CD4-positive, CD25-positive, alpha-beta regulatory T cell (primary cell): ENCODE measurements at regions not wholly inside any gene's neighbourhood (a gene's known extent, or its start where the extent isn't known, plus 50 kb on each side); places are given as distances from the start of the nearest gene placed in this dataset.

Source experiments
- ATAC-seq, 2 donors: fragments of 150-1000 bp; cut with Tn5 transposase; one replicate each; pipeline ENCODE4 v1.10.0; 2021; ENCODE audit warnings: low read depth in 2 of 2, moderate number of reproducible peaks in 2 of 2, moderate library complexity in 1 of 2
- DNase-seq, 3 donors: peaks; one replicate each; pipeline versions ENCODE4 v3.0.0 to v3.0.0-alpha.2; 2012 to 2022; ENCODE audit warnings: mixed read lengths in 1 of 3
- H3K27ac ChIP-seq: one replicate; pipeline ENCODE4 v1.7.0; 2013; ENCODE audit warnings: mild to moderate bottlenecking, low read length; ENCODE audit not compliant: insufficient read depth, poor library complexity, severe bottlenecking
- H3K27me3 ChIP-seq: one replicate; pipeline ENCODE4 v1.7.0; 2013; ENCODE audit warnings: low read length; ENCODE audit not compliant: control insufficient read depth, insufficient read depth
- H3K36me3 ChIP-seq: one replicate; pipeline ENCODE4 v1.7.0; 2013; ENCODE audit warnings: mild to moderate bottlenecking, low read length, moderate library complexity; ENCODE audit not compliant: control insufficient read depth, insufficient read depth
- H3K4me1 ChIP-seq: 2 replicates; pipeline ENCODE4 v1.7.0; 2013; ENCODE audit warnings: mild to moderate bottlenecking, low read length; ENCODE audit not compliant: insufficient read depth, control insufficient read depth, poor library complexity, severe bottlenecking
- H3K4me3 ChIP-seq: one replicate; pipeline ENCODE4 v1.7.0; 2013; ENCODE audit warnings: low read depth, mild to moderate bottlenecking, low read length, moderate library complexity
- H3K9me3 ChIP-seq, 2 experiments: 1 replicate in 1 of 2; 2 replicates in 1 of 2; pipeline ENCODE4 v1.7.0; 2013; ENCODE audit warnings: low read length in 2 of 2, mild to moderate bottlenecking in 1 of 2, moderate library complexity in 1 of 2; ENCODE audit not compliant: control insufficient read depth in 2 of 2
- H3K27ac Mint-ChIP-seq, 3 donors: one replicate each; pipeline ENCODE4 v1.8.0; 2020 to 2022; ENCODE audit warnings: mild to moderate bottlenecking in 3 of 3, mixed read lengths in 3 of 3, moderate library complexity in 2 of 3
- H3K27me3 Mint-ChIP-seq: one replicate; pipeline ENCODE4 v1.8.0; 2022; ENCODE audit warnings: mild to moderate bottlenecking, mixed read lengths
- H3K36me3 Mint-ChIP-seq: one replicate; pipeline ENCODE4 v1.8.0; 2020; ENCODE audit warnings: mixed read lengths
- H3K4me1 Mint-ChIP-seq, 4 donors: one replicate each; pipeline ENCODE4 v1.8.0; 2020 to 2022; ENCODE audit warnings: mixed read lengths in 4 of 4, mild to moderate bottlenecking in 1 of 4
- H3K4me3 Mint-ChIP-seq, 4 donors: one replicate each; pipeline ENCODE4 v1.8.0; 2020 to 2022; ENCODE audit warnings: mild to moderate bottlenecking in 4 of 4, mixed read lengths in 4 of 4, moderate library complexity in 3 of 4
- H3K9me3 Mint-ChIP-seq, 7 donors: one replicate each; pipeline ENCODE4 v1.8.0; 2020 to 2022; ENCODE audit warnings: mixed read lengths in 7 of 7, mild to moderate bottlenecking in 3 of 7, moderate library complexity in 2 of 7

GRCh38 chr6:40187535-40188144 is 253.4 kb upstream of the MOCS1 start:
- peaks cover 4 to 10% of the 10 kb centered on the region in 2 experiments for H3K9me3 ChIP-seq
- Mint-ChIP-seq H3K27ac (no peak overlapping the region), H3K4me1 (no peaks in the 10 kb centered on the region), H3K4me3 (no peak overlapping the region), H3K27me3 (no peaks in the 10 kb centered on the region), H3K36me3 (no peaks in the 10 kb centered on the region), H3K9me3 (peaks cover 0 to 20% (median 12%) of the 10 kb centered on the region in 7 donors)
- H3K4me1 ChIP-seq: no peaks in the 10 kb centered on the region
- no peak for DNase-seq
- no peaks in the 10 kb centered on the region for H3K36me3 ChIP-seq
- H3K4me3 ChIP-seq: no peak overlapping the region
- ATAC-seq: no peak
- H3K27ac ChIP-seq: no peak overlapping the region
- no peaks in the 10 kb centered on the region for H3K27me3 ChIP-seq

DNA sequence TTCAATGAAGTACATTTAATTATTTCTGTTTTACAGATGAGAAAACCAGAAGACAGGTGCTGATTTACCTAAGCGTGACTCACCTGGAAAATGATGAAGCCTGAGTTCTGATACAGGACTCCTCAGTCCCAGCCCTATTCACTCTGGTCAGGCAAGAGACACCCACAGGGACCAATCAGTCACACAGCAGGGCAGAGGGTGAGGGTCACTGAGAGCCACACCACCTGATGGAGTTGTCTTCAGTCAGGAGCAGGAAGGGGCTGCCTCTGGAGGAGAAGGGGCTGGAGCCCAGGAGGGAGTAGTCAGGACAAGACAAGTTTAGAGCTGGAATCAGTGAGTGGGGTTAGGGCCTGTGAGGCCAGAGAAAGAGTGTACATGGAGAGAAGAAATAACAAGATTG is 251.2 kb upstream of the MOCS1 start:
- Histone ChIP-seq H3K36me3 (no peaks in the 10 kb centered on the region), H3K27ac (no peak overlapping the region), H3K9me3 (peaks cover 4 to 10% of the 10 kb centered on the region in 2 experiments), H3K27me3 (no peaks in the 10 kb centered on the region), H3K4me1 (no peaks in the 10 kb centered on the region), H3K4me3 (no peak overlapping the region)
- DNase-seq (no peak), ATAC-seq (no peak)
- Mint-ChIP-seq H3K36me3 (no peaks in the 10 kb centered on the region), H3K4me1 (no peaks in the 10 kb centered on the region), H3K27ac (no peak overlapping the region), H3K9me3 (peaks cover 0 to 22% (median 12%) of the 10 kb centered on the region in 7 donors), H3K27me3 (peaks cover 5% of the 10 kb centered on the region), H3K4me3 (no peak overlapping the region)

DNA sequence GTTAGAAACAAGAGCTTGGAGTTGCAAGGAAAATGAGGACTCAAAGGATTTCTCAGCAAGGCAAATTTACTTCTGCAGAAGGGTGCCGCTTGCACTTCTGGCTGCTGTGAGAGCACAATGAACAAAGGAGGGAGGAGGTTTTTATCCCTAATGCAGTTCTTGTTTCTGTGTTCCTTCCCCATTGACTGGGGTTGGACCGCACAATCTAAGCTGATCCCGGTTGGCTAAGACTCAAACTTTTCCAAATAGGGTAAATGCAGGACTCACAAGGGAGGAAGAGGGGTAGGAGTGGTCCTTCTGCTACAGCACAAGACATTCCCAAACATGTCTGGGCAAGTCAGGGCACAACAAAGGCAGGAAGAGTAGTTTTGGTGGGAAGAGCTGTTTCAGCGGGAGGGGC is 249.6 kb upstream of the MOCS1 start:
- no peak overlapping the region for H3K4me3 Mint-ChIP-seq
- peaks cover 0 to 22% (median 12%) of the 10 kb centered on the region in 7 donors for H3K9me3 Mint-ChIP-seq
- no peak for DNase-seq

DNA sequence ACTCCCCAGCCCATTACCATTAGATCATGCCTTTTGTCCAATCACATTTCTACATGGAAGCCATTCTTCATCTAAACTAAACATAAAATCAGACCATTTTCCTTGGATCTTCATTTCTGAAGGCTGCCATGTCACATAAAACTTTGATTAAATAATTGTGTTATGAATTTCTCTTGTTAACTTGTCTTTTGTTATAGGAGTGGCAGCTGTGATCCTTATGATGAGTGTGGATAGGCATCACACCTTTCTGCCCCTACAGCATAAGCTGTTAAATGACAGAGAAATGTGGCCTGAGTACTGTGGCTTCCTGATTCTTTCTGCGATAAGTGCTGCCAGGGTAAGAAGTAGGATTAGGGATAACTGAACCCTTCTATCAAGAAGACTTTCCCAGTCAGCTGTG is 247.1 kb upstream of the MOCS1 start:
- ATAC-seq (no peak), DNase-seq (no peak)
- H3K9me3 ChIP-seq: peaks cover 4 to 10% of the 10 kb centered on the region in 2 experiments
- H3K4me1 ChIP-seq: no peaks in the 10 kb centered on the region
- no peaks in the 10 kb centered on the region for H3K36me3 Mint-ChIP-seq
- H3K27ac ChIP-seq: no peak overlapping the region
- H3K4me3 ChIP-seq: no peak overlapping the region
- H3K4me3 Mint-ChIP-seq: no peak overlapping the region
- H3K27me3 Mint-ChIP-seq: peaks cover 13% of the 10 kb centered on the region
- no peak overlapping the region for H3K27ac Mint-ChIP-seq
- H3K4me1 Mint-ChIP-seq: no peaks in the 10 kb centered on the region
- H3K36me3 ChIP-seq: no peaks in the 10 kb centered on the region
- H3K9me3 Mint-ChIP-seq: peaks cover 0 to 24% (median 11%) of the 10 kb centered on the region in 7 donors
- no peaks in the 10 kb centered on the region for H3K27me3 ChIP-seq

More for the DNA sequence above, 249.6 kb upstream of the MOCS1 start:
- no peak overlapping the region for H3K27ac Mint-ChIP-seq
- no peaks in the 10 kb centered on the region for H3K36me3 Mint-ChIP-seq
- H3K36me3 ChIP-seq: no peaks in the 10 kb centered on the region
- peaks cover 5% of the 10 kb centered on the region for H3K27me3 Mint-ChIP-seq
- H3K9me3 ChIP-seq: peaks cover 4 to 10% of the 10 kb centered on the region in 2 experiments
- no peaks in the 10 kb centered on the region for H3K4me1 ChIP-seq
- no peak overlapping the region for H3K4me3 ChIP-seq
- no peak for ATAC-seq
- no peak overlapping the region for H3K27ac ChIP-seq
- H3K4me1 Mint-ChIP-seq: no peaks in the 10 kb centered on the region
- no peaks in the 10 kb centered on the region for H3K27me3 ChIP-seq

DNA sequence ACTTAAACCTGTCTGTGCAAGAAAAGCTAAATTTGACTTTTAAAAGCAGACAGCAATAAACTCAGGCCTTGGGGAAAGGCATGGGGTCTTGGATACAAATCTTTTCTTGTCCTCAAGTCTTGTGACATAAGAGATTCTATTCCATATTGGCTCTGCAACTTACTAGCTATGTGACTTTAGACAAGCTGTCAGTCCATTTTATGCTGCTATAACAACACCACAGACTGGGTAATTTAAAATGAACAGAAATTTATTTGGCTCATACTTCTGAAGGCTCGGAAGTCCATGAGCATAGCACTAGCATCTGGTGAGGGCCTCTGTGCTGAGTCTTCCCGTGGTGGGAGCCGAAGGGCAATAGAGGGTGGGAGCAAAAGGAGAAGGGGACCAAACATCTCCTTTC is 246.0 kb upstream of the MOCS1 start:
- no peak overlapping the region for H3K4me3 ChIP-seq
- DNase-seq (no peak), ATAC-seq (no peak)
- H3K9me3 Mint-ChIP-seq: peaks cover 0 to 24% (median 6%) of the 10 kb centered on the region in 7 donors
- no peaks in the 10 kb centered on the region for H3K4me1 Mint-ChIP-seq
- peaks cover 13% of the 10 kb centered on the region for H3K27me3 Mint-ChIP-seq
- H3K9me3 ChIP-seq: peaks cover 4 to 10% of the 10 kb centered on the region in 2 experiments
- H3K27ac ChIP-seq: no peak overlapping the region
- H3K4me1 ChIP-seq: no peaks in the 10 kb centered on the region
- H3K36me3 ChIP-seq: no peaks in the 10 kb centered on the region
- no peak overlapping the region for H3K27ac Mint-ChIP-seq
- no peaks in the 10 kb centered on the region for H3K36me3 Mint-ChIP-seq
- no peak overlapping the region for H3K4me3 Mint-ChIP-seq
- no peaks in the 10 kb centered on the region for H3K27me3 ChIP-seq

- H3K4me3 Mint-ChIP-seq: no peak overlapping the region
- H3K9me3 Mint-ChIP-seq: peaks cover 0 to 21% (median 4%) of the 10 kb centered on the region in 7 donors
- H3K27me3 Mint-ChIP-seq: peaks cover 13% of the 10 kb centered on the region
- Histone ChIP-seq H3K27me3 (no peaks in the 10 kb centered on the region), H3K27ac (no peak overlapping the region), H3K4me3 (no peak overlapping the region), H3K9me3 (peaks cover 2 to 10% of the 10 kb centered on the region in 2 experiments), H3K4me1 (no peaks in the 10 kb centered on the region), H3K36me3 (no peaks in the 10 kb centered on the region)
- no peaks in the 10 kb centered on the region for H3K36me3 Mint-ChIP-seq
- DNase-seq (no peak), ATAC-seq (no peak)
- no peaks in the 10 kb centered on the region for H3K4me1 Mint-ChIP-seq
- H3K27ac Mint-ChIP-seq: no peak overlapping the region
Measured at GRCh38 chr6:40179496-40179895, 245.2 kb upstream of the MOCS1 start.

GRCh38 chr6:40177598-40177997 is 243.3 kb upstream of the MOCS1 start:
- Mint-ChIP-seq H3K9me3 (peaks cover 0 to 6% (median 1%) of the 10 kb centered on the region in 7 donors), H3K36me3 (no peaks in the 10 kb centered on the region), H3K4me1 (no peaks in the 10 kb centered on the region), H3K27ac (no peak overlapping the region), H3K27me3 (peaks cover 13% of the 10 kb centered on the region), H3K4me3 (no peak overlapping the region)
- Histone ChIP-seq H3K9me3 (no peaks in the 10 kb centered on the region), H3K27me3 (no peaks in the 10 kb centered on the region), H3K4me1 (no peaks in the 10 kb centered on the region), H3K36me3 (no peaks in the 10 kb centered on the region), H3K27ac (no peak overlapping the region), H3K4me3 (no peak overlapping the region)
- DNase-seq (no peak), ATAC-seq (no peak)

GRCh38 chr6:40176152-40176551 is 241.9 kb upstream of the MOCS1 start:
- H3K27me3 ChIP-seq: no peaks in the 10 kb centered on the region
- no peak for ATAC-seq
- H3K4me3 ChIP-seq: no peak overlapping the region
- no peak overlapping the region for H3K27ac ChIP-seq
- Mint-ChIP-seq H3K36me3 (no peaks in the 10 kb centered on the region), H3K4me3 (no peak overlapping the region), H3K27me3 (peaks cover 8% of the 10 kb centered on the region), H3K27ac (no peak overlapping the region), H3K4me1 (no peaks in the 10 kb centered on the region), H3K9me3 (peaks cover 0 to 2% (median 0%) of the 10 kb centered on the region in 7 donors)
- no peaks in the 10 kb centered on the region for H3K4me1 ChIP-seq
- DNase-seq: no peak
- no peaks in the 10 kb centered on the region for H3K36me3 ChIP-seq
- no peaks in the 10 kb centered on the region for H3K9me3 ChIP-seq
